Effector CD8-positive, alpha-beta T cell (primary cell): ENCODE measurements at regions not wholly inside any gene's neighbourhood (a gene's known extent, or its start where the extent isn't known, plus 50 kb on each side); places are given as distances from the start of the nearest gene placed in this dataset.

Source experiments
- DNase-seq: peaks from one replicate; lab custom pipeline; 2025; lab: John Stamatoyannopoulos, UW

- no peak for DNase-seq
These were observed 649.4 kb downstream of the NPHP4 start for GRCh38 chr1:5342830-5343229.

- no peak for DNase-seq
These were observed 650.1 kb downstream of the NPHP4 start for GRCh38 chr1:5342172-5342571.

- DNase-seq, result no peak
These were observed 650.8 kb downstream of the NPHP4 start for GRCh38 chr1:5341471-5341870.

GRCh38 chr1:5340560-5341130 lies 651.6 kb downstream of the NPHP4 start:
- DNase-seq, result no peak

GRCh38 chr1:5338466-5338865 lies 653.8 kb downstream of the NPHP4 start:
- no peak for DNase-seq

GRCh38 chr1:5333291-5333690 lies 658.9 kb downstream of the NPHP4 start:
- no peak for DNase-seq

- no peak for DNase-seq
These were observed 661.1 kb downstream of the NPHP4 start for GRCh38 chr1:5331101-5331500.

- no peak for DNase-seq
These were observed 663.0 kb downstream of the NPHP4 start for GRCh38 chr1:5329068-5329739.

- no peak for DNase-seq
These were observed 667.3 kb downstream of the NPHP4 start for GRCh38 chr1:5324883-5325282.

- no peak for DNase-seq
These were observed 663.9 kb downstream of the AJAP1 start for GRCh38 chr1:5318143-5318816.

GRCh38 chr1:5317391-5317790 lies 663.0 kb downstream of the AJAP1 start:
- DNase-seq, result no peak

GRCh38 chr1:5312862-5313261 lies 658.5 kb downstream of the AJAP1 start:
- DNase-seq, result no peak

GRCh38 chr1:5312293-5312674 lies 657.9 kb downstream of the AJAP1 start:
- no peak for DNase-seq

GRCh38 chr1:5311634-5312292 lies 657.4 kb downstream of the AJAP1 start:
- no peak for DNase-seq

GRCh38 chr1:5311147-5311546 lies 656.7 kb downstream of the AJAP1 start:
- DNase-seq, result no peak

- no peak for DNase-seq
These were observed 653.8 kb downstream of the AJAP1 start for GRCh38 chr1:5308249-5308648.

- DNase-seq, result no peak
These were observed 650.3 kb downstream of the AJAP1 start for GRCh38 chr1:5304702-5305101.

- DNase-seq, result no peak
These were observed 644.0 kb downstream of the AJAP1 start for GRCh38 chr1:5298376-5298775.

- no peak for DNase-seq
These were observed 643.5 kb downstream of the AJAP1 start for GRCh38 chr1:5297886-5298239.

- DNase-seq, result no peak
These were observed 642.9 kb downstream of the AJAP1 start for GRCh38 chr1:5297180-5297885.

GRCh38 chr1:5296557-5297179 lies 642.3 kb downstream of the AJAP1 start:
- DNase-seq, result no peak

- DNase-seq, result no peak
These were observed 641.7 kb downstream of the AJAP1 start for GRCh38 chr1:5296095-5296494.
